NCI-H2196 (cell line): ENCODE measurements at regions not wholly inside any gene's neighbourhood (a gene's known extent, or its start where the extent isn't known, plus 50 kb on each side); places are given as distances from the start of the nearest gene placed in this dataset.
A peak's percentile ranks its signal among the peaks of the same experiment; 100 is the strongest.
"Not testable (repeated sequence)": the region's sequence is repeated elsewhere in the genome, so short reads cannot be mapped to it uniquely, and the experiment has no call there.

Experiments used
- DNase-seq: peaks from one replicate; lab custom pipeline; 2025; ENCODE audit not compliant: unreplicated experiment; lab: John Stamatoyannopoulos, UW

- no peak for DNase-seq
Observed at GRCh38 chr1:8120693-8121260, 94.7 kb upstream of the ERRFI1 start.

- not testable (repeated sequence) for DNase-seq
Observed at GRCh38 chr1:8118736-8119135, 92.6 kb upstream of the ERRFI1 start.

- DNase-seq = no peak
Observed at GRCh38 chr1:8118031-8118451, 91.9 kb upstream of the ERRFI1 start.

GRCh38 chr1:8116894-8117264 lies 90.8 kb upstream of the ERRFI1 start:
- no peak for DNase-seq

- DNase-seq = no peak
Observed at GRCh38 chr1:8115769-8116167, 89.7 kb upstream of the ERRFI1 start.

GRCh38 chr1:8115031-8115768 lies 89.1 kb upstream of the ERRFI1 start:
- no peak for DNase-seq

GRCh38 chr1:8113262-8114220 lies 87.4 kb upstream of the ERRFI1 start:
- no peak for DNase-seq

- DNase-seq = no peak
Observed at GRCh38 chr1:8112611-8113261, 86.6 kb upstream of the ERRFI1 start.

GRCh38 chr1:8111560-8111959 lies 85.5 kb upstream of the ERRFI1 start:
- DNase-seq = no peak

GRCh38 chr1:8109216-8109615 lies 83.1 kb upstream of the ERRFI1 start:
- no peak for DNase-seq

- DNase-seq = no peak
Observed at GRCh38 chr1:8107897-8108296, 81.8 kb upstream of the ERRFI1 start.

- DNase-seq = no peak
Observed at GRCh38 chr1:8104278-8105236, 78.4 kb upstream of the ERRFI1 start.

GRCh38 chr1:8097908-8098307 lies 71.8 kb upstream of the ERRFI1 start:
- DNase-seq = no peak

- DNase-seq = peak; percentile 81
Observed at GRCh38 chr1:8097077-8097799, 71.1 kb upstream of the ERRFI1 start.

- DNase-seq = peak; percentile 29
Observed at GRCh38 chr1:8096105-8097011, 70.2 kb upstream of the ERRFI1 start.

- DNase-seq = no peak
Observed at GRCh38 chr1:8095584-8095983, 69.5 kb upstream of the ERRFI1 start.

GRCh38 chr1:8094481-8095241 lies 68.6 kb upstream of the ERRFI1 start:
- DNase-seq = peak; percentile 56
